IPS-20b (cell line): ENCODE measurements at regions not wholly inside any gene's neighbourhood (a gene's known extent, or its start where the extent isn't known, plus 50 kb on each side); places are given as distances from the start of the nearest gene placed in this dataset.

Source experiments
- H3K27ac ChIP-seq: one replicate; pipeline ENCODE4 v1.5.1; 2013; ENCODE audit warnings: low read length
- H3K27me3 ChIP-seq: 2 replicates; pipeline ENCODE4 v1.6.1; 2013; ENCODE audit warnings: mild to moderate bottlenecking, low read length, inconsistent platforms; ENCODE audit not compliant: insufficient read depth
- H3K36me3 ChIP-seq: 2 replicates; pipeline ENCODE4 v1.6.1; 2013; ENCODE audit warnings: low read depth, mild to moderate bottlenecking, inconsistent platforms, low read length, moderate library complexity; ENCODE audit not compliant: insufficient read depth
- H3K4me1 ChIP-seq: 2 replicates; pipeline ENCODE4 v1.6.1; 2013; ENCODE audit warnings: mild to moderate bottlenecking, control low read depth, inconsistent platforms, low read length, moderate library complexity; ENCODE audit not compliant: insufficient read depth
- H3K4me3 ChIP-seq: 2 replicates; pipeline ENCODE4 v1.5.1; 2013; ENCODE audit warnings: mild to moderate bottlenecking, low read length, inconsistent platforms
- H3K9ac ChIP-seq: 2 replicates; pipeline ENCODE4 v1.6.1; 2013; ENCODE audit warnings: low read depth, mild to moderate bottlenecking, inconsistent platforms, low read length, moderate library complexity
- H3K9me3 ChIP-seq: 2 replicates; pipeline ENCODE4 v1.6.1; 2013; ENCODE audit warnings: mild to moderate bottlenecking, low read depth, low read length, inconsistent platforms; ENCODE audit not compliant: insufficient read depth

GRCh38 chr6:96276305-96276704 lies 245.3 kb upstream of the UFL1 start:
- Histone ChIP-seq H3K27me3 (no peaks in the 10 kb centered on the region), H3K4me3 (no peak overlapping the region), H3K9me3 (no peaks in the 10 kb centered on the region), H3K4me1 (no peaks in the 10 kb centered on the region), H3K36me3 (no peaks in the 10 kb centered on the region), H3K27ac (no peak overlapping the region), H3K9ac (no peak overlapping the region)

GRCh38 chr6:96276856-96277255 lies 244.8 kb upstream of the UFL1 start:
- Histone ChIP-seq H3K4me3 (no peak overlapping the region), H3K4me1 (no peaks in the 10 kb centered on the region), H3K27ac (no peak overlapping the region), H3K36me3 (no peaks in the 10 kb centered on the region), H3K9ac (no peak overlapping the region), H3K27me3 (no peaks in the 10 kb centered on the region), H3K9me3 (no peaks in the 10 kb centered on the region)

GRCh38 chr6:96279084-96279483 lies 242.5 kb upstream of the UFL1 start:
- Histone ChIP-seq H3K4me3 (no peak overlapping the region), H3K36me3 (no peaks in the 10 kb centered on the region), H3K4me1 (no peaks in the 10 kb centered on the region), H3K27ac (no peak overlapping the region), H3K27me3 (no peaks in the 10 kb centered on the region), H3K9me3 (no peaks in the 10 kb centered on the region), H3K9ac (no peak overlapping the region)

GRCh38 chr6:96286503-96286902 lies 235.1 kb upstream of the UFL1 start:
- H3K27me3 ChIP-seq, result no peaks in the 10 kb centered on the region
- no peak overlapping the region for H3K9ac ChIP-seq
- no peaks in the 10 kb centered on the region for H3K4me1 ChIP-seq
- H3K36me3 ChIP-seq, result no peaks in the 10 kb centered on the region
- no peak overlapping the region for H3K4me3 ChIP-seq
- H3K27ac ChIP-seq, result no peak overlapping the region
- no peaks in the 10 kb centered on the region for H3K9me3 ChIP-seq

GRCh38 chr6:96299525-96299924 lies 222.1 kb upstream of the UFL1 start:
- Histone ChIP-seq H3K27me3 (no peaks in the 10 kb centered on the region), H3K9ac (no peak overlapping the region), H3K9me3 (no peaks in the 10 kb centered on the region), H3K4me1 (no peaks in the 10 kb centered on the region), H3K27ac (no peak overlapping the region), H3K36me3 (no peaks in the 10 kb centered on the region), H3K4me3 (no peak overlapping the region)

- Histone ChIP-seq H3K9me3 (no peaks in the 10 kb centered on the region), H3K4me3 (no peak overlapping the region), H3K4me1 (no peaks in the 10 kb centered on the region), H3K36me3 (no peaks in the 10 kb centered on the region), H3K27me3 (no peaks in the 10 kb centered on the region), H3K9ac (no peak overlapping the region), H3K27ac (no peak overlapping the region)
Observed at GRCh38 chr6:96301023-96301422, 220.6 kb upstream of the UFL1 start.

- no peaks in the 10 kb centered on the region for H3K27me3 ChIP-seq
- no peak overlapping the region for H3K27ac ChIP-seq
- no peaks in the 10 kb centered on the region for H3K9me3 ChIP-seq
- H3K4me1 ChIP-seq, result no peaks in the 10 kb centered on the region
- no peaks in the 10 kb centered on the region for H3K36me3 ChIP-seq
- H3K4me3 ChIP-seq, result no peak overlapping the region
- H3K9ac ChIP-seq, result no peak overlapping the region
Observed at GRCh38 chr6:96301781-96302180, 219.8 kb upstream of the UFL1 start.

- Histone ChIP-seq H3K9me3 (no peaks in the 10 kb centered on the region), H3K27ac (no peak overlapping the region), H3K27me3 (no peaks in the 10 kb centered on the region), H3K36me3 (no peaks in the 10 kb centered on the region), H3K4me1 (peaks cover 3% of the 10 kb centered on the region; the same call in 1 of the 2 replicates), H3K4me3 (no peak overlapping the region), H3K9ac (no peak overlapping the region)
Observed at GRCh38 chr6:96302991-96303390, 218.6 kb upstream of the UFL1 start.

GRCh38 chr6:96304997-96305396 lies 216.6 kb upstream of the UFL1 start:
- Histone ChIP-seq H3K27me3 (no peaks in the 10 kb centered on the region), H3K9ac (no peak overlapping the region), H3K36me3 (no peaks in the 10 kb centered on the region), H3K27ac (no peak overlapping the region), H3K4me3 (no peak overlapping the region), H3K4me1 (peaks cover 3% of the 10 kb centered on the region; the same call in 1 of the 2 replicates), H3K9me3 (no peaks in the 10 kb centered on the region)

- H3K9ac ChIP-seq, result no peak overlapping the region
- H3K4me1 ChIP-seq, result no peaks in the 10 kb centered on the region
- no peak overlapping the region for H3K27ac ChIP-seq
- H3K9me3 ChIP-seq, result no peaks in the 10 kb centered on the region; the same call in 1 of the 2 replicates
- no peaks in the 10 kb centered on the region for H3K27me3 ChIP-seq
- no peaks in the 10 kb centered on the region for H3K36me3 ChIP-seq
- no peak overlapping the region for H3K4me3 ChIP-seq
Observed at GRCh38 chr6:96330884-96331283, 190.7 kb upstream of the UFL1 start.

GRCh38 chr6:96340164-96340563 lies 181.4 kb upstream of the UFL1 start:
- H3K9ac ChIP-seq, result no peak overlapping the region
- no peaks in the 10 kb centered on the region for H3K4me1 ChIP-seq

GRCh38 chr6:96345501-96345900 lies 176.1 kb upstream of the UFL1 start:
- Histone ChIP-seq H3K4me3 (no peak overlapping the region), H3K9me3 (peaks cover 16% of the 10 kb centered on the region; the same call in 1 of the 2 replicates), H3K4me1 (0 out of 2 replicates have a peak, but pooled peaks cover 5% of the 10 kb centered on the region), H3K36me3 (no peaks in the 10 kb centered on the region), H3K27me3 (no peaks in the 10 kb centered on the region), H3K9ac (no peak overlapping the region), H3K27ac (no peak overlapping the region)

More at GRCh38 chr6:96340164-96340563, 181.4 kb upstream of the UFL1 start:
- H3K4me3 ChIP-seq, result no peak overlapping the region
- no peaks in the 10 kb centered on the region for H3K27me3 ChIP-seq
- peaks cover 16% of the 10 kb centered on the region; the same call in 1 of the 2 replicates for H3K9me3 ChIP-seq
- no peaks in the 10 kb centered on the region for H3K36me3 ChIP-seq
- H3K27ac ChIP-seq, result no peak overlapping the region

GRCh38 chr6:96381246-96381645 lies 140.4 kb upstream of the UFL1 start:
- Histone ChIP-seq H3K4me3 (no peak overlapping the region), H3K27me3 (no peaks in the 10 kb centered on the region), H3K4me1 (no peaks in the 10 kb centered on the region), H3K27ac (no peak overlapping the region), H3K9ac (no peak overlapping the region), H3K36me3 (no peaks in the 10 kb centered on the region), H3K9me3 (no peaks in the 10 kb centered on the region)
